ENCODE measurements at regions not wholly inside any gene's neighbourhood (a gene's known extent, or its start where the extent isn't known, plus 50 kb on each side); places are given as distances from the start of the nearest gene placed in this dataset.
"Not testable (repeated sequence)": the region's sequence is repeated elsewhere in the genome, so short reads cannot be mapped to it uniquely, and the experiment has no call there.

GRCh38 chr2:145927131-145927950 is 1407.4 kb upstream of the ZEB2 start:
- DNase-seq = peak; percentile 51

- DNase-seq = no peak
These were observed 1405.7 kb upstream of the ZEB2 start for GRCh38 chr2:145925591-145925990.

- peak; percentile 30 for DNase-seq
These were observed 1399.6 kb upstream of the ZEB2 start for GRCh38 chr2:145919477-145919876.

GRCh38 chr2:145918951-145919350 is 1399.0 kb upstream of the ZEB2 start:
- DNase-seq = no peak

- DNase-seq = no peak
These were observed 1396.9 kb upstream of the ZEB2 start for GRCh38 chr2:145916799-145917198.

- DNase-seq = no peak
These were observed 1394.8 kb upstream of the ZEB2 start for GRCh38 chr2:145914716-145915115.

- DNase-seq = no peak
These were observed 1390.5 kb upstream of the ZEB2 start for GRCh38 chr2:145910416-145910815.

GRCh38 chr2:145909766-145910165 is 1389.8 kb upstream of the ZEB2 start:
- no peak for DNase-seq

GRCh38 chr2:145909175-145909755 is 1389.3 kb upstream of the ZEB2 start:
- no peak for DNase-seq

GRCh38 chr2:145906354-145906753 is 1386.4 kb upstream of the ZEB2 start:
- DNase-seq = no peak

- DNase-seq = no peak
These were observed 1385.5 kb upstream of the ZEB2 start for GRCh38 chr2:145905371-145905770.

- no peak for DNase-seq
These were observed 1377.2 kb upstream of the ZEB2 start for GRCh38 chr2:145897151-145897550.

- no peak for DNase-seq
These were observed 1368.0 kb upstream of the ZEB2 start for GRCh38 chr2:145887915-145888314.

GRCh38 chr2:145880997-145881396 is 1361.1 kb upstream of the ZEB2 start:
- not testable (repeated sequence) for DNase-seq

GRCh38 chr2:145875016-145875415 is 1355.1 kb upstream of the ZEB2 start:
- DNase-seq = no peak

GRCh38 chr2:145874466-145874865 is 1354.5 kb upstream of the ZEB2 start:
- no peak for DNase-seq

- DNase-seq = no peak
These were observed 1344.6 kb upstream of the ZEB2 start for GRCh38 chr2:145864501-145864900.

- DNase-seq = no peak
These were observed 1342.0 kb upstream of the ZEB2 start for GRCh38 chr2:145861940-145862339.

GRCh38 chr2:145860083-145860482 is 1340.2 kb upstream of the ZEB2 start:
- no peak for DNase-seq

- DNase-seq = no peak
These were observed 1335.2 kb upstream of the ZEB2 start for GRCh38 chr2:145855142-145855541.

GRCh38 chr2:145854039-145854755 is 1334.3 kb upstream of the ZEB2 start:
- peak; percentile 63 for DNase-seq

GRCh38 chr2:145851730-145852129 is 1331.8 kb upstream of the ZEB2 start:
- no peak for DNase-seq

GRCh38 chr2:145849466-145849865 is 1329.5 kb upstream of the ZEB2 start:
- no peak for DNase-seq

- no peak for DNase-seq
These were observed 1327.1 kb upstream of the ZEB2 start for GRCh38 chr2:145846982-145847381.

All from OCI-M1 (cell line).